HG03354 (cell line): ENCODE measurements at regions not wholly inside any gene's neighbourhood (a gene's known extent, or its start where the extent isn't known, plus 50 kb on each side); places are given as distances from the start of the nearest gene placed in this dataset.

Experiments
- ATAC-seq: cut with Tn5 transposase; IDR thresholded peaks from one replicate; pipeline ENCODE4 v1.9.1; 2021; ENCODE audit warnings: mild to moderate bottlenecking; ENCODE audit not compliant: unreplicated experiment, poor library complexity, severe bottlenecking

DNA sequence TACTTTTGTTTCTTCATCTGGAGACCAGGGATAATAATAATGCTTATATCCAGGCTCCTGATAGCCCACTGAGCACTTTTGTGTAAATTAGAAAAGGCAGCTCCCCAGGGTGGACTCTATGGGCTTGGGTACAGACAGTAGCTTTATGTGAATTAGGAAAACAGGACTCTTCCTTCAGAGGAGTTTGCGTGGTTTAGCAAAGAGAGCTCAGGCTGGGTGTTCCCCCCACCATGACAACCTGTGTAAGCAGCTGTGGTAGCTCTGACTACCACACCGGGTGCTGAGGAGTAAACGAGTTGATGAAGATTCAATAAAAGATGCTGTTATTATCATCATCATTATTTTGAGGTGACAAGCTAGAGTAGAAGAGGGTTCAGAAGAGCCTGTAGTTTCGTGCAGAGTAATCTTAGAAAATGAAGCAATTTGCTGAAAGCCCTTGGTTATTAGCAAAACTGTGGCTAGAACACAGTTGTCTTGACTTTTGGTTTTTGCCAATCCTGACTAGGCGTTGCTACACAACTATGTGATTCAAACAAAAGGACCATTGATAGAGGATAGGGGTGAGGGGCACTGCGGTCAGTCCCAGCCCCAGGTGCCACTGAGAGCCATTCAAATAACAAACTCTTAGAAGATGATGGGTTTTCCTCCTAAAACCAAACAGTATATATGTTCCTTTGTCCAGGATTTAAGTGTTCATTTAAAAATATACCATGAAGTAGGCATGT, 60.6 kb upstream of the LIMCH1 start:
- no peak for ATAC-seq

DNA sequence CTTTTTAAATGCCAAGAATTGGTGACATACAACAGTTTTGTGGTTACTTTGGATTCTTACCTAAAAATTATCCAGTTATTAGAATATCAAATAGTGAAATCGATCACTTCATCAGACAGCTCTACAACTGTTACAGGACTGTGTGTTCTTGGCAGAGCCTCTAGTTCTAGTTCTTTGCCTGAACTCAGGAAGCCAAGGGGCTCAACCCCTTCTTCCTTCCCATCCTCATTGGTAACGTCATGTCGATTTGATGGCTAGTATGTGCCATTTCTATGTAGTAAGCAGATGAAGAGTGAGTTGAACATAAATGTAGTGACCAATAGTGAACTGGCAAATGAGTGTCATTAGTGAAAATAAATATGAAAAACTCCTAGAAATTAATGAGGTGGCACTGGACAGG, 59.4 kb upstream of the LIMCH1 start:
- no peak for ATAC-seq

DNA sequence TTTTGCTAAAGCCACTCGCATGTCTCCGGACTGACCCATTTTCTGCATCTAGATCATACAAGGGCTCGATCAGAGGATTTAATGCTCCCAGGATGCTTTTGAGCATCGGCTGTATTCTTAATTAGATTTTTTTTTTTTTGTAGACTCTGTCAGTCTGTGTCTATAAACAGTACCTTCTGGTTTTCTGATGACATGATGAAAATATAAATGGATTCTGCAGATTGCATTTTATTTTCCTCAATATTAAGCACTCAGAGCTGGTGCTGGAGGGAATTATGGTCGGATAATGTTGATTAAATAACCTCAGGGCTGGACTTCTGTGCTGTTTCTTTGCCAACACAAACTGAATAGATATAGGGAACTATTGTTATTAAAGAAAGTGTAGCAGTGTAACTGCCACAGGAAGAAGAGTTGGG, 57.1 kb upstream of the LIMCH1 start:
- no peak for ATAC-seq

DNA sequence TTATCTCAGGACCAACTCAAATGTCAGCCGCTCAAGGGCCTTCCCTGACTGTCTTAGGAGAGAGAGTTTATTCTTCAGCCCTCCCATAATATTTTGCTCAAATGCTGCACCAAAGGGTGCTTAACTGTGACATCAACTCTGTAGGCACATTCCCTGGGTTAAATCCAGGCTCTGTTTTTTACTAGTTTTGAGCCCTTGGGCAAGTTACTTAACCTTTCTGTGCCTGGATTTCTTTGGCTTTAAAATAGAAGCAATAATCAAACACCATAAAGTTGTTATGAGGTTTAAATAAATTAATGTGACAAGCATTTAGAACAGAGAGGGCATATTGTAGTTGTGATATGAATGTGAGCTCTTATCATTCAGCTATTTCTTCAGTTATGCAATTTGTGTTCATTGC, 54.2 kb upstream of the LIMCH1 start:
- ATAC-seq, result no peak

DNA sequence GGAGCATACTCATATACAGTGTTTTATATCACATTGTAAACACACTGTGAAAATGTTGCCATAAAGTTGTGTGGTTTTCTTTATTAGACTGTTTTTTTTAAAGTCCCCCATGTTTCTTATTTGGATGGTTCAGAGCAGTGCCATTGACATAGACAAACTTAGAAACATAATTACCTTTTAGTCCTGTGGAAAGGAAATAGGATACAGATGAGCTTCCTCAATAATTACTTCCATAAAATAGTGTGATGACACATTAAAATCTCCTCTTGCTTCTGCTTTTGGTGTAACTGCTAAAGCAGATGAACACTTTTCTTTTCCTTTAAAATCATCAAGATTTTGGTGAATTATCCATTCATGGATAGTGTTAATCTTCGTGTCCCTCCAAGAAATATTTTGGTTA, 52.9 kb upstream of the LIMCH1 start:
- no peak for ATAC-seq

DNA sequence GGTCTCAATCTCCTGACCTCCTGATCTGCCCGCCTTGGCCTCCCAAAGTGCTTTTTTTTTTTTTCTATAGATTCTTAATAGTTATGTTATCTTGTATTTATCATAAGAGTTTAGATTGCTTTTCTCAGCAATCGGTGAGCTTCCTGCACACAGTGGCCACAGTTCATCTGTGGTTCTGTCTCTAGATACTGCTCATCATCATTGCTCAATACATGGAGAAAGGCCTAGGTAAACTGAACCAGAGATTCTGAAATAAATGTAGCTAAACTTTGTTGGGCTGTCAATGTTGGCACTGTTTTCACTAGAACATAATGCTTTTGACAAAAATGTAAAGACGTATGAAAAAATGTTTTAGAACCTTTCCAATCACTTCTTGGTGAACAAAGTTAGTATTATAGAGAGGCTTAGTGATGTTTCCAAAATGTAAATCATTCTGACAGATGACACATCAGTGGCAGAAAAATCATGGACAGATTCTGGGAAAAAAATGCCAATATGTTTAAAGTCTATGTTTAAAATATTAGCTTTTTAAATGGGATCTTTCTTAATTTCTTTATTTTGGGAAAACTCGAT, 50.0 kb upstream of the LIMCH1 start:
- ATAC-seq, result no peak
